ENCODE measurements at regions not wholly inside any gene's neighbourhood (a gene's known extent, or its start where the extent isn't known, plus 50 kb on each side); places are given as distances from the start of the nearest gene placed in this dataset.

DNA sequence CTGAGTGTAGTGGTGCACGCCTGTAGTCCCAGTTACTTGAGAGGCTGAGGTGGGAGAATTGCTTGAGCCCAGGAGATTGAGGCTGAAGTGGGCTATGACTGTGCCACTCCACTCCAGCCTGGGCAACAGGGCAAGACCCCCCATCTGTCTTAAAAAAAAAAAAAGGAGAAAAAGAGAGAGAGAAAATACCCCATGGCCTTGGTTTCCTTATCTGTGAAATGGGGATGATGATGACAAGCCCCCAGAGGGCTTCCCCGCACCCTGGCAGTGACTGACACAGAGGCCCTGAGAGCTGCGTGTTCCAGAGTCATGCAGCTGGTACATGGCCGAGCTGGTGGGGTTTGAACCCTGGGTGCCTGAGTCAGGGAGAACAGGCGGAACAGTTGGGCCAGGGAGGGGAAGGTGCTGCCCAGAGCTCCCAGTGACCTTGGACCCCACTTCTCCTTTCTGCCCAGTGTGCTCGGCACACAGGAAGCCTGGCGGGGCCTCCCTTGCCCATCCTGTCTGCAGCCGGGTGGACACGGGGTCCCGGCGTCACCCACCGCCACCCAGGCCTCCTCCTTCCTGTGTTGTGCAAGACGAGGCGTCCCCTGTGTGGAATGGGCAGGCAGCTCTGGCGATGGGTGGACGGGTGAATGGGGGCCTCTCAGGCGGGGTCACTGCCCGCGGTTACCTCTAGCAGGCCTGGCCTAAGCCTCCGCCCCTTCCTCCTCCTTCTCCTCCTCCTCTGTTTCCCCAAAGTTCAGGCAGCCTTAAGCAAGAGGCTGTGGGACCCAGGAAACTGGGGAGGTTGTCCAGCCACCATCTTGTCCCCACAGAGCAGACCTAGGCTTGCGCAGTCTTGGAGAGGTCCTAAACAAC, 84.2 kb downstream of the CEBPB start:
- Mint-ChIP-seq H3K27me3 (peaks cover 63 to 80% of the 10 kb centered on the region in 2 donors), H3K4me1 (peaks cover 11 to 16% of the 10 kb centered on the region in 2 donors), H3K36me3 (no peaks in the 10 kb centered on the region), H3K9me3 (no peaks in the 10 kb centered on the region), H3K27ac (no peak overlapping the region), H3K4me3 (no peak overlapping the region)
- ATAC-seq (replicated peaks), result no peak
- DNase-seq, result no peak

DNA sequence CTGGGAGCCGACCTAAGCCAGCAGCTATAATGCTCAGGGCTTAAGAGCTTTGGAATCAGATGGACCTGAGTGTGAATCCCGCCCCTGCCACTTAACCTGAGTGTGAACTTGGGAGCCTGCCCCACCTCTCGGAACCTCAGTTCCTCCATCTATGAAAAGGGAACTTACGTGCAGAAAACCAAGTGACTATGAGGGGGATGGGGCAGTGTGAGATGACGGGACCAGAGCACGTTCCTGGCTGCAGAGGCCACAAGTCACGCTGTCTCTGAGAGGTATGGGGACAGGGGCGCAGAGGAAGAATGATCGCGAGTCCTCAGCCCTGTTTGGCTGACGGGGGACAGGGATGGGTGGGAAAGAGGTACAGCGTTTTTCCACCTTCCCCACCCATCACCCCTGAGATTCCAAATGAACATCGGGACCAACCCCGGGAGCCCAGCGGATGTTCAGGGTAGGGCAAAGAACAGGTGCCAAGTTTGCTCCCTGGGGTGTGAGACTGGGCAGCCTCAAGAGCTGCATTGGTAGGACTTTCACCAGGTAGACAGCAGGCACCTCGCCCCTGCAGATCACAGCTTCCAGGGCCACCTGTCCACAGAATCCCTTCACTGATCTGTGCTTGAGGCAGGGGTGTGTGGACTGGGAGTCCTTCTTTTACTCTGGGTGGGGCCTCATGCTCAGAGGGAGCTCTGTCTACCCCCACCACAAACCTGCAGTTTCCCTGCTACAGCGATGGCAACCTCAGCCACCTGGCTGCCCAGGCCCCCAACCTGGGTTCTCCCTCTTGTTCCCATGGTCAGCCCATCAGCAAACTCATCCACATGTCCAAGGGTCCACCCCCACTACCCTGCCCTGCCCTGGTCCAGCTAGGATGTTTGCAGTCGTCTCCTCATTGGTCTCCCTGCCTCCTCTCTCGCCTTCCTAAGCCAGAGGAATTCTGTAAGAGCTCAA, 85.8 kb downstream of the CEBPB start:
- H3K9me3 Mint-ChIP-seq, result no peaks in the 10 kb centered on the region
- ATAC-seq (replicated peaks), result peak; percentile 47 to 48
- H3K27me3 Mint-ChIP-seq, result peaks cover 61 to 73% of the 10 kb centered on the region in 2 donors
- peaks cover 4 to 8% of the 10 kb centered on the region in 2 donors for H3K4me1 Mint-ChIP-seq
- H3K27ac Mint-ChIP-seq, result no peak overlapping the region
- no peaks in the 10 kb centered on the region for H3K36me3 Mint-ChIP-seq
- H3K4me3 Mint-ChIP-seq, result no peak overlapping the region
- DNase-seq, result no peak

DNA sequence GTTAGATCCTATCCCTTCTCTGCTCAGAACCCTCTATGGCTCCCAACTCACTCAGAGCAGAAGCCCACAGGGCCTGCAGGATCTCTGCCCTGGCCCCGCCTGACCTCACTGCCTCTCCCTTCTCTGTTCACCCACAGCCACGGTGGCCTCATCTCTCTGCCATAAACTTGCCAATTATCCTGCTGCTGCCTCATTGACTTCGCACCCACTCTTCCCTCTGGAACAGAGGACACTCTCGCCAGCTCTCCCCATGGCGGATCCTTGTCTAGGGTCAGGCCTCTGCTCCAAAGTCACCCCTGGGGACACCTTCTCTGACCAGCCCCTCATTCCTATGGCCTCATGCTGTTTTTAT, 86.4 kb downstream of the CEBPB start:
- no peak for ATAC-seq (replicated peaks)

DNA sequence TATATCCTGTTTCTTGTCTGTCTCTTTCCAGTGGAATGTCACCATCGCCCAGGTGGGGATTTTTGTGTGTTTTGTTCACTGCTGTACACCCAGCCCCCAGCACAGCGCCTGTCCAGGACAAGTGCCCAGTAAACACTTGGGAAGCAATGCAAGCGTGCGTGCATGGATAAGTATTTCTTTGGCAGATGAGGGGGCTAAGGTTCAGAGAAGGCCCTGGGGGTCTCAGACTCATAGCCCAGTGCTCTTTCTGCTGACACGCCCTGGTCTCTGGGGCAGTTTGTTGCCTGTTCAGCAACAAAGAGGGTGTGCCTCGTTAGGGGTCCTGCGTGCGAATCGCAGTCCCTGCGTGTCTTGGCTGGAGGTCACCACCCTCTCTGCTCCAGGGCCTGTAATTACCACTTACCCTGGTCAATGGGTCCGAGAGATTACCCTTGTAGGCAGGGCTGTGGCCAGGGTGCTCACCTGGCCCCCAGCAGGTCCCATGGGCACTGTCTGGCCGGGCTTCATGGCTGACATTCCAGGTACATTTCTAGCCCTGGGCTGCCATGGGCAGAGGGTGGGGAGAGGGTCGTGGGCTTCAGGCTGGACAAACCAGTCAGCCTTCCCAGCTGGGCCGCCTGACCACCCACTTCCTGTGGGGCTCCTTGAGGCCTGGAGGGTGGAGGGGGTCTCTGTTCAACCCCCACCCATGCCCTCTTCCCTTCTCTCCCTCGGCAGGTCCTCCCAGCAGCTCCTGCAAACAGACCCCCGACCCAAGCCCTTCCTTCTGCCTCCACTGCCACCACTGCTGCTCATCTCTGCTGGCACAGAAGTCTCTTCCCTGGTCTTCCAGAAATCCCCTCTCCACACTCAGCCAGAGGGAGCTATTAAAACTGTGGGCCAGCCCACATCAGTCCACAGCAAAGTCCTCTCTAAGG, 87.1 kb downstream of the CEBPB start:
- Mint-ChIP-seq H3K36me3 (no peaks in the 10 kb centered on the region), H3K27me3 (peaks cover 59 to 72% of the 10 kb centered on the region in 2 donors)
- ATAC-seq (replicated peaks), result no peak

More for the DNA sequence above, 86.4 kb downstream of the CEBPB start:
- Mint-ChIP-seq H3K36me3 (no peaks in the 10 kb centered on the region), H3K27me3 (peaks cover 56 to 69% of the 10 kb centered on the region in 2 donors), H3K27ac (no peak overlapping the region), H3K4me3 (no peak overlapping the region), H3K9me3 (no peaks in the 10 kb centered on the region), H3K4me1 (peaks cover 1 to 2% of the 10 kb centered on the region in 2 donors)
- no peak for DNase-seq

DNA sequence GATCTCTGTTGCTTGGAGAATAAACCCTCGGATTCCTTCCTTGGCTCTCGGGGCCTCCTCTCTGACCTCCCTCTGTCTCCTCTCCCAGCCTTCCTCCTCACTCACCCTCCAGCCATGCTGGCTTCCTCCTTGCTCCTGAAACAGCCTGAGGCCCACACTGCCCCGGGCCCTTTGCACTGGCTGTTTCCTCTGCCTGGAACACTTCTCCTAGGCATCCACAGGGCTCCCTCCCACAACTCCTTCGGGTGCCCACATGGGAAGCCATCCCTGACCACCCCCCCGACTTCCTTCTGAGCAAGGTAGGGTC, 87.7 kb downstream of the CEBPB start:
- no peak overlapping the region for H3K27ac Mint-ChIP-seq
- ATAC-seq (replicated peaks), result no peak
- no peaks in the 10 kb centered on the region for H3K36me3 Mint-ChIP-seq
- no peak overlapping the region for H3K4me3 Mint-ChIP-seq
- H3K9me3 Mint-ChIP-seq, result no peaks in the 10 kb centered on the region
- DNase-seq, result no peak
- peaks cover 59 to 72% of the 10 kb centered on the region in 2 donors for H3K27me3 Mint-ChIP-seq
- peaks cover 4 to 11% of the 10 kb centered on the region in 2 donors for H3K4me1 Mint-ChIP-seq

More for the DNA sequence above, 87.1 kb downstream of the CEBPB start:
- no peak for DNase-seq
- H3K9me3 Mint-ChIP-seq, result no peaks in the 10 kb centered on the region
- no peak overlapping the region for H3K4me3 Mint-ChIP-seq
- peaks cover 2 to 5% of the 10 kb centered on the region in 2 donors for H3K4me1 Mint-ChIP-seq
- H3K27ac Mint-ChIP-seq, result no peak overlapping the region

DNA sequence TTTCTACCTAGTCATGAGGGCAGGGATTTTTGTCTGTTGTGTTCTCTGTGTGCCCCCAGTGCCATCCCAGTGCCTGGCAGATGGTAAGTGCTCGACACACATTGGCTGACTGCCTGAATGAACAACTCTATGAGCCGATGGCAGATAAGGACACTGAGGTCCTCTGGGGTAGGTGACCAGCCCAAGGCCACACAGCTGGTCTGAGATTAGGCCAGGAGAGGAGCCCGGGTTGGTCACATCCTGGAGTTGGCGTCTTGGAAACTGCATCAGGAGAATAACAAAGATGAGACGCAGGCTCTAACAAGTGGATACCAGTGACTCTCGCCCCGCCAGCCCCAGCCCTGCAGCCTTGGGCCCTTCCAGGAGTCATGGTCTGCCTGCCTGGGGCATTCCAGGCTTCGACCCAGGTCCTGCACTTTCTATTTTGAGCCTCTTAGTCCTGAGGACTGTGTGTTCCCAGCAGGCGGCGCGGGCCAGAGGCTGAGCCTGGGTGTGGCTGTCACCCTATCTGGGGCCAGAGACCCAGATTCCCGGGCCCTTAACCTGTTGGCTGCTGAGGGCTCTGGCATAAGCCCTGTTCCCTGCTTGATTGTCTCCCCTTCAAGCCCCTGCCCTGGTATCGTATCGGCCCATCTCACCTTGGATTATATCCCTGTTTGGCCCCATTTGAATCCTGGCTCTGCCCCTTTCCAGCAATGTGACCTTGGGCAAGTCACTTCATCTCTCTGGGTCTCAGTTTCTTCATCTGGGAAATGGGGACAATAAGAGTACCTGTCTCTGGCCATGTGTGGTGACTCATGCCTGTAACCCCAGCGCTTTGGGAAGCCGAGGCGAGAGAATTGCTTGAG, 88.3 kb downstream of the CEBPB start:
- peaks cover 5 to 11% of the 10 kb centered on the region in 2 donors for H3K4me1 Mint-ChIP-seq
- no peaks in the 10 kb centered on the region for H3K9me3 Mint-ChIP-seq
- H3K4me3 Mint-ChIP-seq, result no peak overlapping the region
- no peak overlapping the region for H3K27ac Mint-ChIP-seq
- no peak for DNase-seq
- no peak for ATAC-seq (replicated peaks)
- H3K36me3 Mint-ChIP-seq, result no peaks in the 10 kb centered on the region
- peaks cover 59 to 70% of the 10 kb centered on the region in 2 donors for H3K27me3 Mint-ChIP-seq

DNA sequence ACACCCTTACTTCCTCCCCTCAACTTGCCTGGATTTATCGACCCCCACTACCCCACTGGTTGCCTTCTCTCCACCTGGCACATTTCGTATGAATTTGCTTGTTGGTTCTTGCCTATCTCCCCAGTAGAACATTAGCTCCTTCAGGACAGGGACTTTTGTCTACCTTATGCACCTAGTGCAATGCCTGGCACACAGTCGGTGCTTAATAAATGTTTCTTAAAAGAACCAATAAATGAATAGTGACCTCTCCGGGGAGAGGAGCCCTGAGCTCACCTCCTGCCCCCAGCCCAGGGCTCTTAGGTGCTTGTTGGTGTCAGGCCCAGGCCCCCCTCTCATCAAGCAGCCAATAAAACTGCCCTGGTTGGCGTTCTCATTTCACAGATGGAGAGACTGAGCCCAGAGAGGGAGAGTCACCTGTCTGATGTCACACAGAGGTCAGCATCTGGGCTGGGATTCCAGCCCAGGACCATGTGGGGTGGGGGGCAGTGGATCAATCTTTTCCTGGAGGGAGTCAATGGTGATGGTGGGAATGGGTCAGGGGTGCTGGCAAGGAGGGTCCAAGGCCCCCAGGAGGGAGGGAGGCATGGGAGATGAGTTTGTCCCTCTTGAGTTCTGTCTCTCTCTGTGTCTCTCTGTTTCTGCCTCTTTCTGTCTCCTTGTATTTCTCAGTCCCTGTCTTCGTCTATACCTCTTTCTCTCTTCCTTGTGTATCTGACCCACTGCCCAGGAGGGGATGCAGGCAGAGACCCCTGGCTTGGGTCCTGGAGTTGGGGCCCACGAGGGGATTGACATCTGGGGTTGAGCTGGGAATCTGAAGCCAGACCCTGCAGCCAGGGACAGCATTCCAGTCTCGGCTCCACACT, 89.6 kb downstream of the CEBPB start:
- no peaks in the 10 kb centered on the region for H3K36me3 Mint-ChIP-seq
- no peaks in the 10 kb centered on the region for H3K9me3 Mint-ChIP-seq
- no peak overlapping the region for H3K4me3 Mint-ChIP-seq
- peaks cover 52 to 64% of the 10 kb centered on the region in 2 donors for H3K27me3 Mint-ChIP-seq
- H3K27ac Mint-ChIP-seq, result no peak overlapping the region
- no peak for ATAC-seq (replicated peaks)
- DNase-seq, result no peak
- H3K4me1 Mint-ChIP-seq, result peaks cover 15 to 24% of the 10 kb centered on the region in 2 donors

DNA sequence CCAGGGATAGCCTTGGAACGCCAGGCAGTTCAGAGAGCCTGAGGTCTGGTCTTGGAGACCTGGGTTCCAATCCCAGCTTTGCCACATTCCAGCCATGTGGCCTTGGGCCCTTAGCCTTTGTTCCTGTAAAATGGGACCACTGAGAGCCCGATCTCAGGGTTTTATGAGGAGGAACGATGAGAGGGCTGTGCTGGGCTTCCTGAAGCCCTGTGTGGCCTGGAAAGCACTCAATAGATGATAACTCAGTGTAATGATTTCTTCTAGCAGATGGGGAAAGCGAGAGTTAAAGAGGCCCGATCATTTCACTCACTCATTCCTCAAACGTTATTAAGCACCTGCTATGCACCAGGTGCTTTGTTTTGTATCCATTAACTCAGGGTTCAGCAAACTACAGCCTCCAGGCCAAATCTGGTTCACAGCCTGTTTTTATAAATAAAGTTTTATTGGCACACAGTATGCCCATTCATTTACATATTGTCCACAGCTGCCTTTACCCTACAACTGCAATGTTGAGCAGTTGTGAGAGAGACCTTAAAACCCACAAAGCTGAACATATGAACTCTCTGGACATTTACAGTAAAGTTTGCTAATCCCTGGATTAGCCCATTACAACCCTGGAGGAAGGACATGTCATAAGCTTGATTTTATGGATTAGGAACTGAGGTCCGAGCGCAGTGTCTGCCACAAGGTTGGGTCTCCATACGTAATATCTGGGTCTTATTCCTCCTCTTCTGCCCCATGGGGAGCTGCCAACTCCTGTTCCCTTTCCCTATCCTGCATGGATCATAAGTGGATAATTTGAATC, 90.4 kb downstream of the CEBPB start:
- Mint-ChIP-seq H3K9me3 (no peaks in the 10 kb centered on the region), H3K4me1 (peaks cover 20 to 33% of the 10 kb centered on the region in 2 donors), H3K27me3 (peaks cover 47 to 60% of the 10 kb centered on the region in 2 donors), H3K27ac (no peak overlapping the region), H3K4me3 (no peak overlapping the region), H3K36me3 (no peaks in the 10 kb centered on the region)
- ATAC-seq (replicated peaks), result no peak
- no peak for DNase-seq

DNA sequence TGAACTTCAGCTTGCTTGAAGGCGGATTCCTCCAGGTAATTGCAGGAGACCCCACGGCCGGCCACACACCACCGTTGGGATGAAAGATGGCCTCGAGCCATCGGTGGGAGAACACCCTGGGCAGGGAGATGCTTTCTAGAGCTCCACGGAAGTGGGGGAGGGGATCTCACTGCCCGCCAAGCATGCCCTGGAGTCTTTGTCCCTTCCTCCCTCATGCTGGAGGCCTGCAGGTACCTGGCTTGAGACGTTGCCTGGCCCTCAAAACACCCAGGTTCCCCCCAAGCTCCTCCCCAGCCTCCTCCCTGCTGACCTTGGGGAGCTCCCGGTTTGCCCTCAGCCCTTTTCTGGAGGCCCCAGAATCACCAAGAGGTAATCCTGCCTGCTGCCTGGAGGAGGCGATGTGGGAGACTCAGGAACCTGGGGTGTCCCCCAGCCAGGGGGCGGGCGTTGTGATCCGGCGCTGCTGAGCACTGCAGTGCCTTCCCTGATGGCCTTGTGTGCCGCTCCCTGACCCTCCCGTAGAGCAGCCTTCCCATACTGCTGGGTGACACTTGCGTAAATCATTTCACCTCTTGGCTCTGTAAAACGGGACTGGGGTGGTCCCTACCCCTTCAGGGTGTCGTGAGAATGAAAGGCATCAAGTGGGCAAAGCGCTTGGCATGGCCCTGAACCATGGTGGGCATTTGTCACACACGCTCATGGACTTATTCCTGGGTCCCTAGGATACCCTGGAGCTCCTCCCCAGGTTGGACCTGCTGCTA, 91.4 kb downstream of the CEBPB start:
- ATAC-seq (replicated peaks), result no peak
- Mint-ChIP-seq H3K4me1 (peaks cover 26 to 41% of the 10 kb centered on the region in 2 donors), H3K9me3 (no peaks in the 10 kb centered on the region), H3K4me3 (no peak overlapping the region), H3K36me3 (no peaks in the 10 kb centered on the region), H3K27ac (no peak overlapping the region), H3K27me3 (peaks cover 40 to 53% of the 10 kb centered on the region in 2 donors)
- DNase-seq, result no peak

DNA sequence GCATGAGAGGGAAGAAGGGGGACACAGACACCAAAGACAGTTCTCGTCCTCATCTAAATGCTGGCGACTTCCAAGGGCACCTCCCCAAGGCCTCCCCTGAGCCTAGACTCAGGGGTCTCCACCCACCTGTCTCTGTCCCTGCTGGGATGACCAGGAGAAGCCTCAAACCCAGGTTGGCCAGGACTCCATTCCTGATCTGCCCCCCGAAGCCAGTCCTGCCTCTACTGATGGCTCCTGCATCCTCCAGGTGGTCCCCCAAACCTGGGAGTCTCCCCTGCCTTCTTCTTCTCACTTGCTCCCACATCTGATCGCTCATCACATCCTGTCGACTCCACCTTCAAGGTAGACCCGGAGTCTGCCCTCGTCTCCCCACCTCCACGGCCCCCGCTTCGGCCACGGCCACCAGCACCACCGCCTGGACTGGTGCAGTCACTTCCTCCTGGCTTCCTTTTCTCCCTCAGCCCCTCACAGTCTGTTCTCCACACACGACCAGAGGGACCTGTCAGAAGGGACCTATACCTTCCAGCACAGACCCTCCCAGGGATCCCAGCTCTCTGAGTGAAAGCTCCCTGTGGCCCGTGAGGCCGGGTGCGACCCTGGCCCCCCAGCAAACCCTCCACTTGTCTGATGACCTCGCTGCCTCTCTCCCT, 92.1 kb downstream of the CEBPB start:
- peak overlapping the region; percentile 88 for H3K27ac Mint-ChIP-seq
- no peaks in the 10 kb centered on the region for H3K9me3 Mint-ChIP-seq
- peaks cover 40 to 49% of the 10 kb centered on the region in 2 donors for H3K27me3 Mint-ChIP-seq
- ATAC-seq (replicated peaks) (no peak), DNase-seq (no peak)
- H3K36me3 Mint-ChIP-seq, result no peaks in the 10 kb centered on the region
- H3K4me3 Mint-ChIP-seq, result no peak overlapping the region
- peaks cover 26 to 41% of the 10 kb centered on the region in 2 donors for H3K4me1 Mint-ChIP-seq

DNA sequence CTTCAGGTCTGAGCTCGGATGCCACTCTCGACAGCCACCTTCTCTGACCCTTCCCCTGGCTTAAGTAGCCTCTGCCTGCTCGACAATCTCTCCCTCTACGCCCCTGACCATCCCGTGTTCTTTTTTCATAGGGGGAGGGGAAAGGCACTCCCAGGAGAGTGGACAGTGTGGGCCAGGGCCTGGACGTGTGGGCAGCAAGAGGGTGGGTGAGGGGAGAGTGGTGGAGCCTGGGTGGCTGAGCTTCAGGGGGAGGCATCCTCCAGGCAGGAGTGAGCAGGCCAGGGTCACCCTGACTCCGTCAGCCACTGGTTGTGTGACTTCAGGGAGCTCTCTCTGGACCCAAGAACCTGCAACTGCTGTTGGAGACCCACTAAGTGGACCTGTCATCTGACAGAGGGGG, 92.7 kb downstream of the CEBPB start:
- Mint-ChIP-seq H3K9me3 (no peaks in the 10 kb centered on the region), H3K27me3 (peaks cover 42 to 50% of the 10 kb centered on the region in 2 donors), H3K27ac (no peak overlapping the region), H3K36me3 (no peaks in the 10 kb centered on the region), H3K4me3 (no peak overlapping the region), H3K4me1 (peaks cover 26 to 41% of the 10 kb centered on the region in 2 donors)
- ATAC-seq (replicated peaks), result no peak
- no peak for DNase-seq
